ENCODE measurements at regions not wholly inside any gene's neighbourhood (a gene's known extent, or its start where the extent isn't known, plus 50 kb on each side); places are given as distances from the start of the nearest gene placed in this dataset.

DNA sequence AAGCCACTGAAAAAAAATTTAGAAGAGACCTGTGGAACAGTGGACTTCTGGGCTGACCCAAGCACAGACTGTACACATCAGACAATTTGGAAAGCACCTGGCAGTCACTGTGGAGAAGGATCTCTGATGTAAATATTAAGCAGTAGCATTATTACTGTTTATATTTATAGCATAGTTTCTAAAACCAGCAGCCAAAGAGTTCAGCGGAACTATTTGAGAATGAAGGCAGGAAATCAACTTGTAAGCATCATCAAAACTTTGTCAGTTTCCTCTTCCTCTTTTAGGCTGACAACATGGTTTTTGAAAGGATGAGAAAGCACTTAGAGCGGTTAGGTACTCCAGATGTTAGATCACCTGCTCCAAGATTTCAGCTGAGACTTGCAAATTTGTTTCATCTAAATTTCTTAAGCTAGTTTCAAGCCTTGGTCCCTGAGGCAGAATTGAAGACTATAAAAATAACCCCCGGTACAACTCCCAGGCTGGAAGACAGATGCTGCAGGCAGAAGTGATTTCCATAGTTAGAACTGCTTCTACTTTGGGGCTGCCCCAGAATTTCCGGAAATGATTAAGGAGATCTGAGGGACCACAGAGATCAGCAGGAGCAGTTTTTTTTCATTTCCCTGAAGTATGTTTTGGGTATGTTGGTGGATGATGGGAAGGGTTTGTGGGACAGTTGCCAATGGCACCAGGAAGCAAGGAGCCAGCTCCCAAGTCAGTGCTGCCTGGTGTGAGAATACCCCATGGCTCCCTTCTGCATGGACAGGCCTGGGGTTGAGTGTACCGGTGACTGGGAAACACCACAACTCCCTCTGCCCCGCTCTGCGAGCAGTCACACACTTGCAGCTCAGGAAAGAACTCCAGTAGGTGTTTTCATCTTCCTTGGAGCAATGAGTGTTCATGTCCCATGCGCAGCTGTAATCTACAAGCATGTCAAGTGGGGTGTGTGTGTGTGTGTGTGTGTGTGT, 354.5 kb downstream of the NUAK1 start:
- TF ChIP-seq, protein P1, sequence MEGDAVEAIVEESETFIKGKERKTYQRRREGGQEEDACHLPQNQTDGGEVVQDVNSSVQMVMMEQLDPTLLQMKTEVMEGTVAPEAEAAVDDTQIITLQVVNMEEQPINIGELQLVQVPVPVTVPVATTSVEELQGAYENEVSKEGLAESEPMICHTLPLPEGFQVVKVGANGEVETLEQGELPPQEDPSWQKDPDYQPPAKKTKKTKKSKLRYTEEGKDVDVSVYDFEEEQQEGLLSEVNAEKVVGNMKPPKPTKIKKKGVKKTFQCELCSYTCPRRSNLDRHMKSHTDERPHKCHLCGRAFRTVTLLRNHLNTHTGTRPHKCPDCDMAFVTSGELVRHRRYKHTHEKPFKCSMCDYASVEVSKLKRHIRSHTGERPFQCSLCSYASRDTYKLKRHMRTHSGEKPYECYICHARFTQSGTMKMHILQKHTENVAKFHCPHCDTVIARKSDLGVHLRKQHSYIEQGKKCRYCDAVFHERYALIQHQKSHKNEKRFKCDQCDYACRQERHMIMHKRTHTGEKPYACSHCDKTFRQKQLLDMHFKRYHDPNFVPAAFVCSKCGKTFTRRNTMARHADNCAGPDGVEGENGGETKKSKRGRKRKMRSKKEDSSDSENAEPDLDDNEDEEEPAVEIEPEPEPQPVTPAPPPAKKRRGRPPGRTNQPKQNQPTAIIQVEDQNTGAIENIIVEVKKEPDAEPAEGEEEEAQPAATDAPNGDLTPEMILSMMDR (IDR thresholded peaks at IDR 0.05; ENCODE audit: insufficient read depth, low read depth, low read length) = no peak
- POLR2A ChIA-PET = interaction anchor here (0.6 kb wide), 1 partner anchor 250 kb away, joined by 3 read pairs; no protein-coding TSS in a partner anchor
- H3K36me3 ChIP-seq (ENCODE audit: control insufficient read depth, insufficient read depth, low read length) = no peaks in the 10 kb centered on the region
- H3K4me3 ChIP-seq (ENCODE audit: low read depth, low read length) = no peak overlapping the region
- CTCF ChIA-PET = interaction anchor here (1.0 to 1.1 kb wide), 2 partner anchors 16 to 365 kb away, joined by 3 read pairs; no protein-coding TSS in a partner anchor
- no peaks in the 10 kb centered on the region for H3K27me3 ChIP-seq (ENCODE audit: control insufficient read depth, insufficient read depth, low read length)
- no peak for DNase-seq (ENCODE audit: low read depth)

DNA sequence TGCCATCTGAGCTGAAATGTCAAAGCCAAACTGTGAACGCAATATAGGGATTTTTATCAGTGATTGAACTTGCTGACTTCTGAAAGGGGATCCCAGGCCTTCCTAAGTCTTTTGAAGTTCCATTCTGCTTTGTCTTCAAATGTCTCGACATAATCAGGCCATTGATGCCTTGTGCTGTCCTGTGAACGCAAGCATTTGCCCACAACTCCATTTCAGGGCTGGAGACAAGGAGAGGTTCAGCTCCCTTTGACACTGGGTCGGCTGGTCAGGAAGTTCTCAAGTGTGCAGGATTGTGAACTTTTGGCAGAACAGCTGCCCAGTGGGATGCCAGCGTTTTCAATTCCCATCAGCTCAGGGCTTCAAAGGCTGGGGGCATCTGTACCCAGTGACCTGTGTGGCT, 345.3 kb downstream of the NUAK1 start:
- H3K4me3 ChIP-seq (ENCODE audit: low read depth, low read length) = no peak overlapping the region
- no peak for DNase-seq (ENCODE audit: low read depth)
- ChIA-PET POLR2A (no interaction called here), CTCF (interaction anchor here (0.9 to 1.5 kb wide), 3 partner anchors 23 to 343 kb away, joined by 3 to 4 read pairs (median 4); no protein-coding TSS in a partner anchor)
- no peaks in the 10 kb centered on the region for H3K36me3 ChIP-seq (ENCODE audit: control insufficient read depth, insufficient read depth, low read length)
- no peaks in the 10 kb centered on the region for H3K27me3 ChIP-seq (ENCODE audit: control insufficient read depth, insufficient read depth, low read length)
- TF ChIP-seq, protein P1 (IDR thresholded peaks at IDR 0.05; ENCODE audit: insufficient read depth, low read depth, low read length) = no peak

DNA sequence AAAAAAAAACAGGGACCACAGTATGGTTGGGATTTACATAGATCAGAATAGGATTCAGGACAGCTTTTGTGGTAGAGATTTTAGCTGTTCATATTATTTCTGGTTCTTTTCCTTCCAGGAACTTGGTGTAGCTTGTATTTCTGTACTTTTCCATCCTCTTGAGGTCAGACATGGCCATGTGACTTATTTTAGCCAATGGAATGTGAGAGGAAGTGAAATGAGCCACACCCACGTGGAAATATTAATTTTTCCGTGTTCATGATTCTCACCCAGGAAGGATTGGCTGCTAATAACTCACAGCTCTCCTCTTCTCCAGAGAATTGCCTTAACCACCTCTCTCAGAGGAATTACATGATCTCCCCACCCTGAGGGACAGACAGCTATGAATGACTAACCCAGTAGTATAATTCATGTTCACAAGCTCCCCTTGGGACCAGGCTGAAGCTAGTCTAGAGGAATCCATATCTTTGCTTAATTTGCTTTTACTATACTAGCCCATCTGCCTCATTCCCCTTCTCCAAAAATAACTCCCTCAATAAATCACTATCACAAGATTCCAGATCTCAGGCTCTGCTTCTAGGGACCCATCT, 340.4 kb downstream of the NUAK1 start:
- Histone ChIP-seq H3K27me3 (ENCODE audit: control insufficient read depth, insufficient read depth, low read length) (no peaks in the 10 kb centered on the region), H3K4me3 (ENCODE audit: low read depth, low read length) (no peak overlapping the region), H3K36me3 (ENCODE audit: control insufficient read depth, insufficient read depth, low read length) (no peaks in the 10 kb centered on the region)
- ChIA-PET POLR2A (no interaction called here), CTCF (interaction anchor here (0.7 kb wide), 1 partner anchor 9 kb away, joined by 3 read pairs; no protein-coding TSS in a partner anchor)
- TF ChIP-seq, protein P1 (IDR thresholded peaks at IDR 0.05; ENCODE audit: insufficient read depth, low read depth, low read length) = no peak
- no peak for DNase-seq (ENCODE audit: low read depth)

DNA sequence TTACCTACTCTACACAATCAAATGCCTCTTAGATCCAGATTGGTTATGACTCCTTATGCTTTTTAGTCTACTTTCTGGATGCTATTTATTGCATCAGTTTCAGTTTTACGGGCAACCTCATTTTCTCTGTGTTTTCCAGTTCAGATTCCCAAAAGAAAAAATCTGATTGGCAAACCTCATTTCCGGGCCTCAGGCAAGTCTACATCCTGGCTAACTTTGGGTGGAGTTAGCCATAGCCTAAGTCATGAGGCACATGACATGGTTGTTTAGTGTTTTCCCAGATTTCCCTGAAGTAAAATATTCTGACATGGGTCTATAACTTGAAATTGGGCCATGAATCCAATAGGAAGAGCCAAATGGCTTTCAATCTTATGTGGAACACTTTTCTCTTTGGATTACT, 339.7 kb downstream of the NUAK1 start:
- Histone ChIP-seq H3K27me3 (ENCODE audit: control insufficient read depth, insufficient read depth, low read length) (no peaks in the 10 kb centered on the region), H3K4me3 (ENCODE audit: low read depth, low read length) (no peak overlapping the region), H3K36me3 (ENCODE audit: control insufficient read depth, insufficient read depth, low read length) (no peaks in the 10 kb centered on the region)
- no peak for DNase-seq (ENCODE audit: low read depth)
- TF ChIP-seq, protein P1 (IDR thresholded peaks at IDR 0.05; ENCODE audit: insufficient read depth, low read depth, low read length) = no peak
- CTCF ChIA-PET = no interaction called here
- POLR2A ChIA-PET = no interaction called here

DNA sequence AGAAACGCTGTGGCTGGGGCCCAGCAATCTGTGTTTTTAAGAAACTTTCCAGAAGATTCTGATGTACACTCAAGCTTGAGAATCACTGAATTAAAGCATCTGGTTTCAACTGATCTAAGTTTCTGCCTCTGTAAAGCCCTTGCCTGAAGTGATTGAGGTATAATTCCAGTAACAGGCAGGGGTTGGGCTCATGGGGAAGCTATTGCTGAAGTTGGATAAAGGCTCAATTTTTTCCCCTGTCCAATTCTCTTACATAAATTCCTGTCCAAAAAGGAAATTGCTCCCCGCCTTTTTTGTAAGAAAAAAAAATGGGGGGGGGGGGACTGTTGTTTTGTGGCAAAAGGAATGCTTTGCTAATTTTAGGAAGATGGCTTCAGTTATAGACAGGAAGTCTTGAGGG, 337.4 kb downstream of the NUAK1 start:
- CTCF ChIA-PET = no interaction called here
- DNase-seq (ENCODE audit: low read depth) = no peak
- H3K27me3 ChIP-seq (ENCODE audit: control insufficient read depth, insufficient read depth, low read length) = no peaks in the 10 kb centered on the region
- H3K36me3 ChIP-seq (ENCODE audit: control insufficient read depth, insufficient read depth, low read length) = no peaks in the 10 kb centered on the region
- POLR2A ChIA-PET = no interaction called here
- TF ChIP-seq, protein P1 (IDR thresholded peaks at IDR 0.05; ENCODE audit: insufficient read depth, low read depth, low read length) = no peak
- no peak overlapping the region for H3K4me3 ChIP-seq (ENCODE audit: low read depth, low read length)
